WI38 (cell line): ENCODE measurements at regions not wholly inside any gene's neighbourhood (a gene's known extent, or its start where the extent isn't known, plus 50 kb on each side); places are given as distances from the start of the nearest gene placed in this dataset.

Source experiments
- H3K4me3 ChIP-seq: 2 replicates; pipeline ENCODE4 v1.5.1; 2011; ENCODE audit warnings: low read depth, mild to moderate bottlenecking, control low read depth, low read length
- TF ChIP-seq, protein P1 (sequence below): IDR thresholded peaks from 2 replicates; pipeline ENCODE4 v1.5.1; 2012; ENCODE audit warnings: low read depth, mild to moderate bottlenecking, control low read depth, low read length

GRCh38 chr5:8393240-8393639 lies 524.3 kb downstream of the MTRR start:
- TF ChIP-seq, protein P1, sequence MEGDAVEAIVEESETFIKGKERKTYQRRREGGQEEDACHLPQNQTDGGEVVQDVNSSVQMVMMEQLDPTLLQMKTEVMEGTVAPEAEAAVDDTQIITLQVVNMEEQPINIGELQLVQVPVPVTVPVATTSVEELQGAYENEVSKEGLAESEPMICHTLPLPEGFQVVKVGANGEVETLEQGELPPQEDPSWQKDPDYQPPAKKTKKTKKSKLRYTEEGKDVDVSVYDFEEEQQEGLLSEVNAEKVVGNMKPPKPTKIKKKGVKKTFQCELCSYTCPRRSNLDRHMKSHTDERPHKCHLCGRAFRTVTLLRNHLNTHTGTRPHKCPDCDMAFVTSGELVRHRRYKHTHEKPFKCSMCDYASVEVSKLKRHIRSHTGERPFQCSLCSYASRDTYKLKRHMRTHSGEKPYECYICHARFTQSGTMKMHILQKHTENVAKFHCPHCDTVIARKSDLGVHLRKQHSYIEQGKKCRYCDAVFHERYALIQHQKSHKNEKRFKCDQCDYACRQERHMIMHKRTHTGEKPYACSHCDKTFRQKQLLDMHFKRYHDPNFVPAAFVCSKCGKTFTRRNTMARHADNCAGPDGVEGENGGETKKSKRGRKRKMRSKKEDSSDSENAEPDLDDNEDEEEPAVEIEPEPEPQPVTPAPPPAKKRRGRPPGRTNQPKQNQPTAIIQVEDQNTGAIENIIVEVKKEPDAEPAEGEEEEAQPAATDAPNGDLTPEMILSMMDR, result no peak
- H3K4me3 ChIP-seq, result no peak overlapping the region

DNA sequence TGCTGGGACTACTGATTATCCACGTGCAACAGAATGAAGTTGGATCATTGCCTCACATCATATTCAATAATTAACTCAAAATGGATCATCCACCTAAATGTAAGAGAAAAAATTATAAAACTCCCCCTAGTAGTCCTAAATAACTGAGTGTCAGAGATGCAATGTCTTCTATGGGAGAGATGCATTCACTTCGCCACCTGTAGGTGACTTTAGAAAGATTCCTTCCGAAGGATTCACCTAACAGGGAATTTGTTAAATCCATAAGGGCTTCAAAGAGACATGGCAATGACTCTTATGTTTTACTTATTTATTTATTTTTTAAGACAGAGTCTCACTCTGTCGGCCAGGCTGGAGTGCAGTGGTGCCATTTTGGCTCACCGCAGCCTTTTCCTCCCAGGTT lies 526.0 kb downstream of the MTRR start:
- TF ChIP-seq, protein P1, result no peak
- no peak overlapping the region for H3K4me3 ChIP-seq

- TF ChIP-seq, protein P1, result no peak
- no peak overlapping the region for H3K4me3 ChIP-seq
Measured at GRCh38 chr5:8396246-8396645, 527.3 kb downstream of the MTRR start.

DNA sequence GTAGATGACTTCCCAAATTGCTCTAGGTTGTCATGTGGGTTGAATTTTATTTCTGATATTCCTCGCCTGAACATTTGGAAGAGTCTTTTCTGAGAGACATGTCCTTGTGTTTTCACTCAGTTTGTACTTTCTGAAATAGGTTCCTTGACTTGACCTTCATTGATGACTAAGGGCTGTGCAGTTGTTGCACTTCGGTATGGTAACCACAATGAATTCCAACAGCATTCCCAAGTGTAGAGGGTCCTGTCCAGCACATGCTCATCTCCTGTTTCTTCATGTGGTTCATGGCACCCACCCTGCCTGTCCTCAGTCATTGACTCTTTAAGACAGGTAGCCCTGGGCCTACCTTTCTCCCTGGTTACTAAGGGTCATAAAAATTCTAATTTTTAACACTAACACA lies 527.8 kb downstream of the MTRR start:
- TF ChIP-seq, protein P1, result no peak
- H3K4me3 ChIP-seq, result no peak overlapping the region

- TF ChIP-seq, protein P1, result no peak
- no peak overlapping the region for H3K4me3 ChIP-seq
Measured at GRCh38 chr5:8399471-8399870, 530.5 kb downstream of the MTRR start.

- TF ChIP-seq, protein P1, result no peak
- H3K4me3 ChIP-seq, result no peak overlapping the region
Measured at GRCh38 chr5:8408258-8408657, 539.3 kb downstream of the MTRR start.

DNA sequence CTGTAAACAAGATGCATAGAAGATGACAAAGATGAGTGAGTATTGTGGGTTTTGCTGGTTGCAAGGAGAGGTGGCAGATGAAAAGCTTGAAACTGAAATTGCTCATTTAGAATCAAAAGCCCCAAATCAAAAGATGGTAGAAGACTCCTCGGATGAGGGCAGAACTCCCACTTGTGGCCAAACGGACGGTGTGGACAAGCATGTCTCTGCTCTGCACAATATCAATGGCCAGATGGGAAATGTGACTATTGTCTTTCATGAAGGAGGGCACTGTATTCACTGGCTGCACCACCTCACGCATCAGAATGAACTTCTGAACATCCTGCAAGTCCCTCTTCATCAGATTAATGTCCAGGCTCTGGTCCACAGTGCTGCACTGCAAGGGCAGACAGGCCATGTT lies 541.7 kb downstream of the MTRR start:
- TF ChIP-seq, protein P1, result no peak

GRCh38 chr5:8413975-8414374 lies 545.0 kb downstream of the MTRR start:
- TF ChIP-seq, protein P1, result no peak

More for the DNA sequence above, 541.7 kb downstream of the MTRR start:
- no peak overlapping the region for H3K4me3 ChIP-seq

More at GRCh38 chr5:8413975-8414374, 545.0 kb downstream of the MTRR start:
- no peak overlapping the region for H3K4me3 ChIP-seq
